ENCODE measurements at regions not wholly inside any gene's neighbourhood (a gene's known extent, or its start where the extent isn't known, plus 50 kb on each side); places are given as distances from the start of the nearest gene placed in this dataset.

GRCh38 chr4:122992057-122992456 is 69.7 kb upstream of the NUDT6 start (continued):
- TF ChIP-seq BCL11A (IDR thresholded peaks at IDR 0.05; ENCODE audit: low read depth, low read length) (no peak), GATAD2B (conservative IDR thresholded peaks at IDR 0.05; ENCODE audit: low read depth) (no peak), IRF4 (IDR thresholded peaks at IDR 0.05; ENCODE audit: low read depth, low read length) (no peak), RBBP5 (conservative IDR thresholded peaks at IDR 0.05) (no peak), SUPT20H (IDR thresholded peaks at IDR 0.05; ENCODE audit: borderline replicate concordance, control insufficient read depth, low read depth, low read length) (no peak), IKZF2 (IDR thresholded peaks at IDR 0.05) (no peak)

- Histone ChIP-seq H3K4me1 (ENCODE audit: control insufficient read depth, insufficient read depth, low read length) (no peaks in the 10 kb centered on the region), H3K79me2 (ENCODE audit: control insufficient read depth, insufficient read depth, low read length) (no peaks in the 10 kb centered on the region), H3K9ac (ENCODE audit: control insufficient read depth, insufficient read depth, low read length) (no peak overlapping the region), H3K36me3 (ENCODE audit: control insufficient read depth in 2 of 2, insufficient read depth in 2 of 2, low read length in 1 of 2) (no peaks in the 10 kb centered on the region; a peak in 1 of 4 replicates), H3K9me3 (replicated peaks; ENCODE audit: control insufficient read depth, insufficient read depth, low read length) (peaks cover 4% of the 10 kb centered on the region; the same call in 2 of the 3 replicates), H2AFZ (ENCODE audit: control insufficient read depth, low read depth, low read length) (no peak overlapping the region), H3K27ac (ENCODE audit: control insufficient read depth, insufficient read depth) (no peak overlapping the region), H3K27me3 (replicated peaks in 1 of 2; ENCODE audit: control insufficient read depth in 2 of 2, insufficient read depth in 2 of 2, low read length in 1 of 2) (no peaks in the 10 kb centered on the region), H4K20me1 (ENCODE audit: control insufficient read depth, insufficient read depth) (no peaks in the 10 kb centered on the region), H3K4me2 (ENCODE audit: control insufficient read depth, insufficient read depth) (no peak overlapping the region), H3K4me3 (no peak overlapping the region)
- no peak for TF ChIP-seq TAF1 (IDR thresholded peaks at IDR 0.05; ENCODE audit: borderline replicate concordance, low read depth, low read length)
- no peak for TF ChIP-seq BACH1 (IDR thresholded peaks at IDR 0.05; ENCODE audit: borderline replicate concordance)
- TF ChIP-seq FOS (IDR thresholded peaks at IDR 0.05; ENCODE audit: borderline replicate concordance, extremely low read depth, insufficient read length) = no peak
- no peak for TF ChIP-seq CREM (IDR thresholded peaks at IDR 0.05; ENCODE audit: low read depth)
- no peak for TF ChIP-seq TCF3 (IDR thresholded peaks at IDR 0.05; ENCODE audit: borderline replicate concordance, insufficient read depth, low read depth, low read length)
- TF ChIP-seq POLR2A (IDR thresholded peaks at IDR 0.05; ENCODE audit: low read depth, low read length) = no peak
- no peak for TF ChIP-seq ZBTB33 (IDR thresholded peaks at IDR 0.05)
- TF ChIP-seq ZNF217 (IDR thresholded peaks at IDR 0.05) = no peak
- TF ChIP-seq PAX8 (IDR thresholded peaks at IDR 0.05) = no peak
- no peak for TF ChIP-seq IKZF1 (conservative IDR thresholded peaks at IDR 0.05)
- no peak for TF ChIP-seq ESRRA (IDR thresholded peaks at IDR 0.05; ENCODE audit: low read length)
- no peak for TF ChIP-seq BCLAF1 (IDR thresholded peaks at IDR 0.05)
- TF ChIP-seq IKZF2 (IDR thresholded peaks at IDR 0.05) = no peak
- no peak for TF ChIP-seq ZNF274 (IDR thresholded peaks at IDR 0.05; ENCODE audit: insufficient read depth, insufficient read length)
- no peak for TF ChIP-seq PAX5 (IDR thresholded peaks at IDR 0.05; ENCODE audit: borderline replicate concordance, low read depth, low read length)
- no peak for TF ChIP-seq GATAD2B (conservative IDR thresholded peaks at IDR 0.05; ENCODE audit: low read depth)
- no peak for TF ChIP-seq BRCA1 (IDR thresholded peaks at IDR 0.05; ENCODE audit: low read depth, low read length)
- TF ChIP-seq EED (IDR thresholded peaks at IDR 0.05; ENCODE audit: low read depth) = no peak
- TF ChIP-seq ZNF384 (IDR thresholded peaks at IDR 0.05; ENCODE audit: borderline replicate concordance, low read depth, low read length) = no peak
- ATAC-seq (no peak), DNase-seq (ENCODE audit: low read depth, low spot score) (no peak), FAIRE-seq (no peak)
- ChIA-PET POLR2A (no interaction called here), RAD21 (ENCODE audit: unreplicated experiment) (no interaction called here), SMC1A (ENCODE audit: uncharacterized antibody, unreplicated experiment) (no interaction called here), CTCF (no interaction called here)
- BruUV-seq (replicated peaks) = no TSS peak
- in situ Hi-C loops (cut with MboI) = no loop called here
- intact Hi-C loops (cut with micrococcal nuclease; ENCODE audit: unreplicated experiment) = no loop called here
- 100% methylated on average over 2 of the region's 2 CpGs for WGBS (ENCODE audit: insufficient coverage, insufficient replicate concordance, low lambda C conversion rate, missing lambda C conversion rate)
Measured at GRCh38 chr4:122992641-122993040, 70.2 kb upstream of the NUDT6 start.
